ENCODE measurements at regions not wholly inside any gene's neighbourhood (a gene's known extent, or its start where the extent isn't known, plus 50 kb on each side); places are given as distances from the start of the nearest gene placed in this dataset.

GRCh38 chr13:82248762-82249161 is 1633.5 kb downstream of the SLITRK1 start (continued):
- TF ChIP-seq ZNF292 (tag by site-specific recombination; IDR thresholded peaks at IDR 0.05; ENCODE audit: borderline replicate concordance, low read depth) = no peak
- no peak for TF ChIP-seq PRDM2 (tag by site-specific recombination; IDR thresholded peaks at IDR 0.05; ENCODE audit: borderline replicate concordance)
- no peak for TF ChIP-seq GLI2 (tag by site-specific recombination; IDR thresholded peaks at IDR 0.05; ENCODE audit: borderline replicate concordance, low read depth)
- TF ChIP-seq TCF7L2 (IDR thresholded peaks at IDR 0.05; ENCODE audit: borderline replicate concordance, low read depth, low read length) = no peak
- no peak for TF ChIP-seq YY2 (tag by site-specific recombination; IDR thresholded peaks at IDR 0.05)

GRCh38 chr13:82245860-82246259 is 1636.4 kb downstream of the SLITRK1 start:
- no peaks in the 10 kb centered on the region for H3K9me3 ChIP-seq (ENCODE audit: control insufficient read depth, insufficient read depth, low read depth, low read length)
- ChIA-PET POLR2A (no interaction called here), CTCF (interaction anchor here (0.6 kb wide), 1 partner anchor 24 kb away, joined by 3 read pairs; no protein-coding TSS in a partner anchor)
- no peaks in the 10 kb centered on the region for H3K36me3 ChIP-seq (ENCODE audit: control insufficient read depth in 2 of 2, insufficient read depth in 1 of 2, low read length in 2 of 2)
- H3K27ac ChIP-seq (ENCODE audit: extremely low read depth, low read depth, low read length) = no peak overlapping the region
- H3K4me1 ChIP-seq (ENCODE audit: control insufficient read depth, insufficient read depth, low read length) = no peaks in the 10 kb centered on the region
- H3K4me3 ChIP-seq (ENCODE audit: low read depth, low read length) = no peak overlapping the region
- TF ChIP-seq ZNF341 (tag by site-specific recombination; IDR thresholded peaks at IDR 0.05; ENCODE audit: low read depth) (no peak), TRIM28 (IDR thresholded peaks at IDR 0.05; ENCODE audit: borderline replicate concordance, low read length) (no peak), KLF16 (tag by site-specific recombination; IDR thresholded peaks at IDR 0.05) (no peak), ZNF114 (tag by site-specific recombination; IDR thresholded peaks at IDR 0.05) (no peak), SP3 (tag by site-specific recombination; IDR thresholded peaks at IDR 0.05) (no peak), ZNF707 (tag by site-specific recombination; IDR thresholded peaks at IDR 0.05) (no peak), KLF7 (tag by site-specific recombination; IDR thresholded peaks at IDR 0.05; ENCODE audit: borderline replicate concordance) (no peak), ZNF513 (tag by site-specific recombination; IDR thresholded peaks at IDR 0.05) (no peak), ZBTB20 (tag by site-specific recombination; IDR thresholded peaks at IDR 0.05) (no peak), ZFP41 (tag by site-specific recombination; IDR thresholded peaks at IDR 0.05; ENCODE audit: borderline replicate concordance) (no peak), ZNF629 (tag by site-specific recombination; IDR thresholded peaks at IDR 0.05) (no peak), ZNF561 (tag by site-specific recombination; IDR thresholded peaks at IDR 0.05; ENCODE audit: borderline replicate concordance) (no peak), ZNF211 (tag by site-specific recombination; IDR thresholded peaks at IDR 0.05; ENCODE audit: low read depth) (no peak), ZNF621 (tag by site-specific recombination; IDR thresholded peaks at IDR 0.05) (no peak), SP7 (tag by site-specific recombination; IDR thresholded peaks at IDR 0.05) (no peak)
